ENCODE measurements at regions not wholly inside any gene's neighbourhood (a gene's known extent, or its start where the extent isn't known, plus 50 kb on each side); places are given as distances from the start of the nearest gene placed in this dataset.

- no peaks in the 10 kb centered on the region for H3K36me3 Mint-ChIP-seq (ENCODE audit: low read depth)
- DNase-seq (ENCODE audit: low spot score): no peak
- no peak overlapping the region for H3K27ac Mint-ChIP-seq (ENCODE audit: unreplicated experiment)
- peaks cover 5% of the 10 kb centered on the region for H3K27me3 Mint-ChIP-seq (ENCODE audit: low read depth)
- TF ChIP-seq CTCF (IDR thresholded peaks at IDR 0.05): no peak
- no peaks in the 10 kb centered on the region for H3K4me1 Mint-ChIP-seq (ENCODE audit: low read depth)
- no peak overlapping the region for H3K4me3 Mint-ChIP-seq (ENCODE audit: unreplicated experiment)
- H3K9me3 Mint-ChIP-seq (ENCODE audit: low read depth): peaks cover 2% of the 10 kb centered on the region
Observed at GRCh38 chr16:86714166-86714565, 135.8 kb downstream of the FOXL1 start.

GRCh38 chr16:86716649-86717048 is 138.3 kb downstream of the FOXL1 start:
- no peak for TF ChIP-seq CTCF (IDR thresholded peaks at IDR 0.05)
- Mint-ChIP-seq H3K4me3 (ENCODE audit: unreplicated experiment) (no peak overlapping the region), H3K4me1 (ENCODE audit: low read depth) (no peaks in the 10 kb centered on the region), H3K27ac (ENCODE audit: unreplicated experiment) (no peak overlapping the region), H3K27me3 (ENCODE audit: low read depth) (peaks cover 3% of the 10 kb centered on the region), H3K9me3 (ENCODE audit: low read depth) (no peaks in the 10 kb centered on the region), H3K36me3 (ENCODE audit: low read depth) (no peaks in the 10 kb centered on the region)
- no peak for DNase-seq (ENCODE audit: low spot score)

GRCh38 chr16:86718118-86718517 is 139.8 kb downstream of the FOXL1 start:
- Mint-ChIP-seq H3K9me3 (ENCODE audit: low read depth) (no peaks in the 10 kb centered on the region), H3K27ac (ENCODE audit: unreplicated experiment) (no peak overlapping the region), H3K36me3 (ENCODE audit: low read depth) (no peaks in the 10 kb centered on the region), H3K27me3 (ENCODE audit: low read depth) (no peaks in the 10 kb centered on the region), H3K4me3 (ENCODE audit: unreplicated experiment) (no peak overlapping the region), H3K4me1 (ENCODE audit: low read depth) (no peaks in the 10 kb centered on the region)
- no peak for DNase-seq (ENCODE audit: low spot score)
- no peak for TF ChIP-seq CTCF (IDR thresholded peaks at IDR 0.05)

- no peak for DNase-seq (ENCODE audit: low spot score)
- H3K27me3 Mint-ChIP-seq (ENCODE audit: low read depth): no peaks in the 10 kb centered on the region
- no peaks in the 10 kb centered on the region for H3K9me3 Mint-ChIP-seq (ENCODE audit: low read depth)
- TF ChIP-seq CTCF (IDR thresholded peaks at IDR 0.05): no peak
- no peak overlapping the region for H3K27ac Mint-ChIP-seq (ENCODE audit: unreplicated experiment)
- no peaks in the 10 kb centered on the region for H3K36me3 Mint-ChIP-seq (ENCODE audit: low read depth)
- H3K4me1 Mint-ChIP-seq (ENCODE audit: low read depth): no peaks in the 10 kb centered on the region
- no peak overlapping the region for H3K4me3 Mint-ChIP-seq (ENCODE audit: unreplicated experiment)
Observed at GRCh38 chr16:86722970-86723369, 144.6 kb downstream of the FOXL1 start.

GRCh38 chr16:86723689-86724088 is 145.3 kb downstream of the FOXL1 start:
- no peak for TF ChIP-seq CTCF (IDR thresholded peaks at IDR 0.05)
- Mint-ChIP-seq H3K4me3 (ENCODE audit: unreplicated experiment) (no peak overlapping the region), H3K36me3 (ENCODE audit: low read depth) (no peaks in the 10 kb centered on the region), H3K9me3 (ENCODE audit: low read depth) (no peaks in the 10 kb centered on the region), H3K4me1 (ENCODE audit: low read depth) (no peaks in the 10 kb centered on the region), H3K27ac (ENCODE audit: unreplicated experiment) (no peak overlapping the region), H3K27me3 (ENCODE audit: low read depth) (no peaks in the 10 kb centered on the region)
- no peak for DNase-seq (ENCODE audit: low spot score)
